ENCODE measurements at regions not wholly inside any gene's neighbourhood (a gene's known extent, or its start where the extent isn't known, plus 50 kb on each side); places are given as distances from the start of the nearest gene placed in this dataset.
A peak's percentile ranks its signal among the peaks of the same experiment; 100 is the strongest.

DNA sequence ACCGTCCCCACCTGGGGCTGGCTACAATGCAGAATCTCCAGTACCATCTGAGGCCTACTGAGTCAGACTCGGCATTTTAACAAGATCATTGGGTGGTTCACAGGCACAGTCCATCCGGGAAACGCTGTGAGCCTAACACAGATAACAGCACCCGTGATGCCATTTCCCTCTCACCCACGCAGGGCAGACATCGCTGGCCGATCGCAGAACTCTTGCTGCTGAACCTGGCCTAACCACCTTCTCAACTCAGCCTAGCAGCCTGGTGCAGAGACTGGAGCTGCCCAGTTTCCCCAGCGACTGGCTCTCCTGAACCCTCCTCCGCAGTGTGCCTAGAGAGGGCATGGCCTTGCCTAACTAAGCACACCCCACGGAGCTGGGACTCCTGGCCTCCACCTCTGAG, 83.3 kb downstream of the NCOR2 start:
- Histone ChIP-seq H3K36me3 (ENCODE audit: control insufficient read depth, insufficient read depth, low read length) (peaks cover 86% of the 10 kb centered on the region), H3K4me3 (ENCODE audit: low read depth, low read length) (no peak overlapping the region), H3K4me1 (ENCODE audit: control insufficient read depth, insufficient read depth, low read length) (peaks cover 51% of the 10 kb centered on the region), H3K27me3 (ENCODE audit: control insufficient read depth, insufficient read depth, low read length) (no peaks in the 10 kb centered on the region), H3K27ac (ENCODE audit: low read depth, low read length) (no peak overlapping the region), H3K9me3 (ENCODE audit: control insufficient read depth, insufficient read depth, low read length) (no peaks in the 10 kb centered on the region)
- DNase-seq (ENCODE audit: low read depth in 4 of 6, low spot score in 6 of 6), result no peak
- WGBS (ENCODE audit: insufficient coverage), result 87% methylated on average over 12 of the region's 12 CpGs

DNA sequence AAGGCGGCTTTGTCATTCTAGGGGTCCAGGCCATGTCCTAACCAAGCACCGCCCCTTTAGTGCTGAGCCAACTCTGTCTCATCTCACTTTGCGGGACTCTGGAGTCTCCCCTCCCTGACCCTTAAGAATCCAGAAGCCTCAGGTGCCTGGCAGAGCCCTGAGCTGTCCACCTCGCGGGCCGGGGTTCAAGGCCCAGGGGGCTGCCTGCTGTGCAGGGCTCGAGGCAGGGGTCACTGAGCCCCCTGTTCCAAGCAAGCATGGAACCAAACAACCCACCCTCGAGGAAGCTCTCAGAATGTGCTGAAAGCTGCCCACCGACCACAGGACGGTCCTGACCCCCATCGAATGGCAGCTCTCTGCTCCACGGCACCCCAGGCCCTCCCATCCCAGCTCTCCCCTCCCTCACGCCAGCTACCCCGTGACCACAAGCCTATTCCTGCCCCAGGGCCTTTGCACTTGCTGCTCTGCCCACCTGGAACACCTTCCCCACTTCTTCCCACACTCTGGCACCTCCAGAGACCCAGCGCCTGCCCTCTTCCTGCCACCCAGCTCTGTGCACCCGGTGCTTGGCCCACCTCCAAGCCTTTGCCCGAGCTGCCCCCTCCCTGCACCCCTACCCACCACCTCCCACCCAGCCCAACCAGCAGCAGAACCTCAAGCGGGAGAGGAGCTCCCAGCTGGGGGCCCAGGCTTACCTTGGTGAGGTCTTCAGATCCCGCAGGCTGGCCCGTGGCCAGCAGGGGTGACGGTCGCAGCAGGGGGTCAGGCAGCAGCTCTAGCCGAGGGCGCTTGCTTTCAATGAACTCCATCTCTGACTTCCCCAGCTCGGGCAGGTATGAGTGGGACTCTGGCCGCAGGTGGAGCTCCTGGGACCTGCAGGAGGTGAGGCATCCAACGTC, 84.3 kb downstream of the NCOR2 start:
- H3K9me3 ChIP-seq (ENCODE audit: control insufficient read depth, insufficient read depth, low read length), result no peaks in the 10 kb centered on the region
- no peak overlapping the region for H3K4me3 ChIP-seq (ENCODE audit: low read depth, low read length)
- H3K36me3 ChIP-seq (ENCODE audit: control insufficient read depth, insufficient read depth, low read length), result peaks cover 84% of the 10 kb centered on the region
- H3K27ac ChIP-seq (ENCODE audit: low read depth, low read length), result no peak overlapping the region
- 90% methylated on average over 27 of the region's 27 CpGs for WGBS (ENCODE audit: insufficient coverage)
- H3K4me1 ChIP-seq (ENCODE audit: control insufficient read depth, insufficient read depth, low read length), result peaks cover 47% of the 10 kb centered on the region
- no peak for DNase-seq (ENCODE audit: low read depth in 4 of 6, low spot score in 6 of 6)
- H3K27me3 ChIP-seq (ENCODE audit: control insufficient read depth, insufficient read depth, low read length), result no peaks in the 10 kb centered on the region

DNA sequence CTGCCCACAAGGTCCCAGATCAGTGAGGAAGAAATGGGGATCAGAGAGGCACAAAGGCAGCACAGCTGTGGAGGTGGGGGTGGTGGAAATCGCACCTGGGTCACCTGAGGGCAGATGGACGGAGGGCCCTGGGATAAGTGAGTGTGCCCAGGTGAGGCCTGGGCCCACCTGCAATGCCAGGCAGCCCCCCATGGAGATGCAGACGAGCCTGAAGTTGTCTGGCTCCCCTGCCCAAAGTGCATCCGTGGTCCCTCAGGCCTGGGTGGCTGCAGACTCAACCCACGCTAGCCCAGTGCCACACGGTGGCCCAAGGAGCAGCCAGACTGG, 84.9 kb downstream of the NCOR2 start:
- H3K36me3 ChIP-seq (ENCODE audit: control insufficient read depth, insufficient read depth, low read length), result peaks cover 88% of the 10 kb centered on the region
- no peak overlapping the region for H3K4me3 ChIP-seq (ENCODE audit: low read depth, low read length)
- WGBS (ENCODE audit: insufficient coverage), result 90% methylated on average over 6 of the region's 6 CpGs
- H3K27ac ChIP-seq (ENCODE audit: low read depth, low read length), result no peak overlapping the region
- H3K4me1 ChIP-seq (ENCODE audit: control insufficient read depth, insufficient read depth, low read length), result peaks cover 43% of the 10 kb centered on the region
- DNase-seq (ENCODE audit: low read depth in 4 of 6, low spot score in 6 of 6), result no peak
- no peaks in the 10 kb centered on the region for H3K27me3 ChIP-seq (ENCODE audit: control insufficient read depth, insufficient read depth, low read length)
- H3K9me3 ChIP-seq (ENCODE audit: control insufficient read depth, insufficient read depth, low read length), result no peaks in the 10 kb centered on the region

DNA sequence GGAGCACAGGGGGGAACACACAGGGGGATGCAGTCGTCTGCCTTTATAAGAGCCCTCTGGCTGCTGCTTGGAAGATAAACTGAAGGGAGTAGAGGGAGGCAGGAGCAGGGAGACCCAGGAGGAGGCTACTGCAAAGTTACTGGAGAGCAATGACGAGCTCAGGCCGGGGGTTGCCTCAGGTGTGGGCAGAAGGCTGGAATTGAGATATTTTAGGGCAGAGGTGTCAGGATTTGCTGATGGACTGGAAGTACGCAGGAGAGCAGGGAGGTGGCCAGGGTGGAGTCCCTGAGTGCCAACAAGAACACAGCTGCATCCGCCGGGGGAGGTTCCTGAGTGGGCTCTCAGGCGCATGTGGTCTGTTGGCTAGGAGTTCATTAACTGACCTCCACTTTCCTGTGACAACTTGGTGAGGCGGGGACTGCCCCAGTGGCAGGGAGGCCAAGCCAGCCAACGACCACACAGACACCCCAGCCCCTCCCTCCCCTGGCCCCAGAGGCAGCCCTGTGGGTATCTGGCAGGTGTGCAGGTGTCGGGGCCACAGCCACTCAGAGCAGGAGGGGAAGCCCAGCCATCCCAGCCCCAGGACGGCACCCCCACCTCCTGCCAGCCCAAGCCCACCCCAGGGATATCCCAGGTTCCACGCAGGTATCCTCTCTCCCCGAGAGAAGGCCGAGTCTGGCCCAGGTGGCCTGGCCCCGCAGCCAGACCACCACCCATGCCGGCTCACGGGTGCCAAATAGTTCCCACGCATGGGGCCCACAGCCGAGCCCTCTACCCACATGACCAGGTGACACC, 85.4 kb downstream of the NCOR2 start:
- no peaks in the 10 kb centered on the region for H3K27me3 ChIP-seq (ENCODE audit: control insufficient read depth, insufficient read depth, low read length)
- no peak overlapping the region for H3K4me3 ChIP-seq (ENCODE audit: low read depth, low read length)
- H3K27ac ChIP-seq (ENCODE audit: low read depth, low read length), result no peak overlapping the region
- H3K4me1 ChIP-seq (ENCODE audit: control insufficient read depth, insufficient read depth, low read length), result peaks cover 37% of the 10 kb centered on the region
- H3K36me3 ChIP-seq (ENCODE audit: control insufficient read depth, insufficient read depth, low read length), result peaks cover 86% of the 10 kb centered on the region
- DNase-seq (ENCODE audit: low read depth in 4 of 6, low spot score in 6 of 6), result no peak
- no peaks in the 10 kb centered on the region for H3K9me3 ChIP-seq (ENCODE audit: control insufficient read depth, insufficient read depth, low read length)
- WGBS (ENCODE audit: insufficient coverage), result 94% methylated on average over 19 of the region's 19 CpGs

DNA sequence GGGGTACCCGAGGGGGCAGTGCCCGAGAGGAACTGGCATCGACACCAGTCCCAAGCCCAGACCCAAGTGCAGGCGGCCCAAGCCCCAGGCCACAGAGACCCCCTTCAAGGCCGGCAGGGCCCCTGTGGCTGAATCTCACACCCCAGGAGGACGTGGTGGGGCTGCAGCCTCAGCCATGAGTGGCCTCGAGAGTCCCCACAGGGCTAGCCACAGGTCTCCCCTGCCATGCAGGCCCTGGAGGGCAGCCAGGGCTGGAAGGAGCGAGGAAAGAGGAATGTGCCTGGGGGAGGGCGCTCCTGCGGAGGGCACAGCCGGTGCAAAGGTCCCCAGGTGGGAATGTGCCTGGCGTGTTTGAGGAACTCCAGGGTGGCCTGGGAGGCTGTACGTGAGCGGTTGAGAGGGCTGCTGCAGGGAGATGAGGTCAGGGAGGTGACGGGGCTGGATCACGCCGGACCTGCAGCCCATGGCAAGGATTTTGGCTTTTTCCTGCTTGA, 86.1 kb downstream of the NCOR2 start:
- DNase-seq (ENCODE audit: low read depth in 4 of 6, low spot score in 6 of 6), result no peak

DNA sequence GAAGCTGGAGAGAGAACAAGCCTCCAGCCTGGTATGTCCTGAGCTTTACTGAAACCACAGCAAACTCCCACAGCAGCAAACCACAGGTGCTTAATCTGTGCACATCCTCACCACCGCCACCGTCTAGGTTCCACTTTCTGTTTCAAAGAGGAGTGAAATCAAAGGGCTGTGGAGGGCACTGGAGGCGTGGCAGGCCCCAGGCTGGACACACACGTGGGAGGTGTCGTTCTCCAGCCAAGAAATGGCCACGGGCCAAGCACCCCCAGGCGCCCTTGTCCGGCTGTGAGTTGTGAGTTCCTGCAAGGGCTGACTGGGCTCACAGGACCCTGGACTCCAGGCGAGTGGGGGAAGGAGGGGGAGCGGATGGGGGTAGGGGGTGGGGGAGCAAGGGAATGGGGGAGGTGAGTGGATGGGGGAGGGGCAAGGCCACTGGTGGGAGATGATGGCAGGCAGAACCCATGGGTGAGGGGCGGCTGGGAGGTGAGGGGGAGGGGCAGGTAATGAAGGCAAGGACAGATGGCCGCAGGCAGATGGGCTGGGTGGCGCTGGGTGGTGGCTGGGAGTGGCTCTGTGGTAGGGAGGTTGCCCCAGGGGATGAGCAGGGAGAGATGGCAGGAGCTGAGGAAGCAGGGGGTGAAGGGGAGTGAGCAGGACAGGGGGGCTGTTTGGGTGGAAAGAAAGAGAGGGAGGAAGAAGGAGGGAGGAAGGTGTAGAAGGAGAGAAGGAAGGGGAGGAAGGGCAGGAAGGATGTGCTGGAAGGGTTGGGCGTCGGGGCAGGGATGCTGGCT, 86.7 kb downstream of the NCOR2 start:
- 32% methylated on average over 11 of the region's 15 CpGs for WGBS (ENCODE audit: insufficient coverage)
- no peaks in the 10 kb centered on the region for H3K27me3 ChIP-seq (ENCODE audit: control insufficient read depth, insufficient read depth, low read length)
- peaks cover 83% of the 10 kb centered on the region for H3K36me3 ChIP-seq (ENCODE audit: control insufficient read depth, insufficient read depth, low read length)
- H3K27ac ChIP-seq (ENCODE audit: low read depth, low read length), result peak overlapping the region; percentile 2
- H3K9me3 ChIP-seq (ENCODE audit: control insufficient read depth, insufficient read depth, low read length), result no peaks in the 10 kb centered on the region
- H3K4me3 ChIP-seq (ENCODE audit: low read depth, low read length), result no peak overlapping the region
- peaks cover 35% of the 10 kb centered on the region for H3K4me1 ChIP-seq (ENCODE audit: control insufficient read depth, insufficient read depth, low read length)
- DNase-seq (ENCODE audit: low read depth in 4 of 6, low spot score in 6 of 6), result peak in 1 of 6 donors; percentile 47

More for the DNA sequence above, 86.1 kb downstream of the NCOR2 start:
- Histone ChIP-seq H3K36me3 (ENCODE audit: control insufficient read depth, insufficient read depth, low read length) (peaks cover 84% of the 10 kb centered on the region), H3K4me3 (ENCODE audit: low read depth, low read length) (no peak overlapping the region), H3K27ac (ENCODE audit: low read depth, low read length) (no peak overlapping the region), H3K4me1 (ENCODE audit: control insufficient read depth, insufficient read depth, low read length) (peaks cover 31% of the 10 kb centered on the region), H3K9me3 (ENCODE audit: control insufficient read depth, insufficient read depth, low read length) (no peaks in the 10 kb centered on the region), H3K27me3 (ENCODE audit: control insufficient read depth, insufficient read depth, low read length) (no peaks in the 10 kb centered on the region)
- 78% methylated on average over 17 of the region's 17 CpGs for WGBS (ENCODE audit: insufficient coverage)

DNA sequence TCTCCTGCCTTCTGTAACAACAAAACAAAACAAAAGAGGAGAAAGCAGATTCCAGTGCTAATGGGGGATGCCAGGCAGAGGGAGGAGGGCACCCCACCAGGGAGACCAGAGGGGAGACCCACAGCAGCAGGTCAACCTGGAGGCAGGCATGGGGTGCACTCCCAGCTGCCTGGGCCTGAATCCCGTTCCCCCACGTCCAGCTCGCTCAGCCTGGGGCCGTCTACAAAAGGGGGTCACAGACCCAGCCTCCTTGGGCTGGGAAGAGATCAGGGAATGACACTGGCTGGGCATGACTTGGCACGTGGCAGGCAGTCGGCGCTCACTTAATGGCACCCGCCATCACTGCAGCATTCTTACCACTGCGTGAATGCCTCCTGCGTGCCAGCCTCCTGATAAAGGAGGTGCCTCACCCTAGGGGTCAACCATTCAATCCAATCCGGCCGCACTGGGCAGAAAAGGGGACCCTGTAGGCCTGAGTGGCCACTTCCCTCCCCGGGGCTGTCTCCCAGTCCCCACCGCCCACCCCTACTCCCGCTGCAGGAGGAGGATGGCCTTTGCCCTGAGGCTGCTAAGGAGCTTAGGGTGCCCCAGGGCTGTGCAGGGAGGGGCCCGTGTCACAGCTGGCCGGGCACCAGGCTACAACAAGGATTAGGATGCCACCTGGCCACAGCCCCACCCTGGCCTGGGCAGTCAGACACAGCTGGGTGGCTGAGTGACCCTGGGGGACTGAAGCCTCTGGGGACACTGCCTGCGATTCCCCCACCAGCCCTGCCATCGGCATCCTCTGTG, 87.5 kb downstream of the NCOR2 start:
- no peak for DNase-seq (ENCODE audit: low read depth in 4 of 6, low spot score in 6 of 6)
- Histone ChIP-seq H3K9me3 (ENCODE audit: control insufficient read depth, insufficient read depth, low read length) (no peaks in the 10 kb centered on the region), H3K36me3 (ENCODE audit: control insufficient read depth, insufficient read depth, low read length) (peaks cover 82% of the 10 kb centered on the region), H3K27me3 (ENCODE audit: control insufficient read depth, insufficient read depth, low read length) (no peaks in the 10 kb centered on the region), H3K27ac (ENCODE audit: low read depth, low read length) (peak overlapping the region; percentile 2), H3K4me1 (ENCODE audit: control insufficient read depth, insufficient read depth, low read length) (peaks cover 43% of the 10 kb centered on the region), H3K4me3 (ENCODE audit: low read depth, low read length) (no peak overlapping the region)
- 49% methylated on average over 19 of the region's 19 CpGs for WGBS (ENCODE audit: insufficient coverage)

DNA sequence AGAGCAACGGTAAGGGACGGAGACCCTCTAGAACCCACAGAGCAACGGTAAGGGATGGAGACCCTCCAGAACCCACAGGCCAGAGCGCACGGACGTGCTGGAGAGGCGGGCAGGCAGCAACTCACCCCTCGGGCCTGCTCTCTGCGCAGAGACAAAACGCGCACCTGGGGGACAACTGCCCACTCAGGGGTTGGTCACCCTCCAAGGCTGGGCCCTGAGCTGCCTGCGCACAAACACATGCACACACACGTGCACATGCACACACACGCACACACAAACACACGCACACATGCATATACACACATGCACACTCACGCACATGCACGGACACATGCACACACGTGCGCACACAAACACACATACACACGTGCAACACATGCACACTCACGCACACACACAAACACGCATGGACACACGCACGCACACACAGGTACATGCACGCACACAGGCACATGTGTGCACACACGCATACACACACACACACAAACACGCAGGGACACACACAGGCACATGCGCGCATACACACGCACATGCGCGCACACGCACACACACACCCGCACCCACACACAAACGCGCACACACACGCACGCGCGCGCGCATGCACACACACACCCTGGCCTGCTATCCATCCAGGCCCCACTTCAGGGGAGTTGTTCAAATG, 88.3 kb downstream of the NCOR2 start:
- Histone ChIP-seq H3K27me3 (ENCODE audit: control insufficient read depth, insufficient read depth, low read length) (no peaks in the 10 kb centered on the region), H3K4me1 (ENCODE audit: control insufficient read depth, insufficient read depth, low read length) (peaks cover 51% of the 10 kb centered on the region), H3K9me3 (ENCODE audit: control insufficient read depth, insufficient read depth, low read length) (no peaks in the 10 kb centered on the region), H3K36me3 (ENCODE audit: control insufficient read depth, insufficient read depth, low read length) (peaks cover 79% of the 10 kb centered on the region), H3K27ac (ENCODE audit: low read depth, low read length) (no peak overlapping the region), H3K4me3 (ENCODE audit: low read depth, low read length) (no peak overlapping the region)
- DNase-seq (ENCODE audit: low read depth in 4 of 6, low spot score in 6 of 6), result no peak
- WGBS (ENCODE audit: insufficient coverage), result 95% methylated on average over 41 of the region's 42 CpGs

All from spinal cord (tissue), 9 donors.